ENCODE measurements at regions not wholly inside any gene's neighbourhood (a gene's known extent, or its start where the extent isn't known, plus 50 kb on each side); places are given as distances from the start of the nearest gene placed in this dataset.

DNA sequence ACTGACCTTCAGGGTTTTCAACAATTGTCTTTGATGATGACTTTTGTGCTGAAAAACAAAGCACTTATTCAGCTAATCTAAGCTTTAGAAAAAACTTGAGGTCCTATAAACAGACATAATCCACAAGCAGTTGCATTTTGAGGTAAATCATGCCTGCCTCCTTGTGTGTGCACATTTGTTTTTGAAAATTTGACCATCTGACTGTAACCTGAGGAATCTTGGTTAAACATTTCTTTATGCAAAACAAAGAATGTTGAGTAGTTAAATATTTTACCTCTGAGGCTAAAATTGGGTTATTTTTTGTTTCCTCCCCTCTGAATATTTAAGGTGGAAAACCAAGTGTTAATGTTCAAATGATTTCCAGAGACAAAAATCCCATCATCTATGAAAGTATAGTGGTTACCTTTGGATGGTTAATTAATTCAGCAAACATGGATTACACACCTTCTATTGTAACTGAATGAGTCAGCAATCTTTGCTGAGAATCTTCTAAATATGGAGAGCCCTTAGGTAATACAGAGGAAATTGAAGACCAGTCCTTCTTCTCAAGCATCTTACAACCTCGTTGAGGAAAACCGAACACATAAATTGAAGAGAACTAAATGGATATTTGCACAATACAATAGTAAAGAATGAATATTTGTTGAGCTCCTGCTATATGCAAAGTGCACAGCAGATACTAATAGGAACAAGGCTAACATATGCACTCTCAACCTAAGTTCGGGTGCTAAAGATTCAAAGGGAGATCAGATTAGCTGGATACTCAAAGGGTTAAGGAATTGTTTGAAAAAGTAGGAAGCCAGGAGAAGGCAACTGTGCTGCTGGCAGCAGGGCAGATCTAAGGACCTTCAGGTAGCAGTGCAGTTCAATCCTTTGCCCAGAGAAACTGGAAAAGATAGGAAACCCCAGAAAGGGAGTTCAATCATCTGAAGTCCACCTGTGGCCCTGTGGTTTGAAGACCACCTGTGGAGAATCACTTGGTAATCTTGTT is 115.2 kb downstream of the BMP4 start:
- TF ChIP-seq POLR2A (IDR thresholded peaks at IDR 0.05) (no peak), EP300 (IDR thresholded peaks at IDR 0.05) (no peak)
- TF ChIP-seq, protein P1, sequence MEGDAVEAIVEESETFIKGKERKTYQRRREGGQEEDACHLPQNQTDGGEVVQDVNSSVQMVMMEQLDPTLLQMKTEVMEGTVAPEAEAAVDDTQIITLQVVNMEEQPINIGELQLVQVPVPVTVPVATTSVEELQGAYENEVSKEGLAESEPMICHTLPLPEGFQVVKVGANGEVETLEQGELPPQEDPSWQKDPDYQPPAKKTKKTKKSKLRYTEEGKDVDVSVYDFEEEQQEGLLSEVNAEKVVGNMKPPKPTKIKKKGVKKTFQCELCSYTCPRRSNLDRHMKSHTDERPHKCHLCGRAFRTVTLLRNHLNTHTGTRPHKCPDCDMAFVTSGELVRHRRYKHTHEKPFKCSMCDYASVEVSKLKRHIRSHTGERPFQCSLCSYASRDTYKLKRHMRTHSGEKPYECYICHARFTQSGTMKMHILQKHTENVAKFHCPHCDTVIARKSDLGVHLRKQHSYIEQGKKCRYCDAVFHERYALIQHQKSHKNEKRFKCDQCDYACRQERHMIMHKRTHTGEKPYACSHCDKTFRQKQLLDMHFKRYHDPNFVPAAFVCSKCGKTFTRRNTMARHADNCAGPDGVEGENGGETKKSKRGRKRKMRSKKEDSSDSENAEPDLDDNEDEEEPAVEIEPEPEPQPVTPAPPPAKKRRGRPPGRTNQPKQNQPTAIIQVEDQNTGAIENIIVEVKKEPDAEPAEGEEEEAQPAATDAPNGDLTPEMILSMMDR (IDR thresholded peaks at IDR 0.05), result no peak

All from ovary (tissue), 3 donors.